ENCODE measurements at regions not wholly inside any gene's neighbourhood (a gene's known extent, or its start where the extent isn't known, plus 50 kb on each side); places are given as distances from the start of the nearest gene placed in this dataset.

DNA sequence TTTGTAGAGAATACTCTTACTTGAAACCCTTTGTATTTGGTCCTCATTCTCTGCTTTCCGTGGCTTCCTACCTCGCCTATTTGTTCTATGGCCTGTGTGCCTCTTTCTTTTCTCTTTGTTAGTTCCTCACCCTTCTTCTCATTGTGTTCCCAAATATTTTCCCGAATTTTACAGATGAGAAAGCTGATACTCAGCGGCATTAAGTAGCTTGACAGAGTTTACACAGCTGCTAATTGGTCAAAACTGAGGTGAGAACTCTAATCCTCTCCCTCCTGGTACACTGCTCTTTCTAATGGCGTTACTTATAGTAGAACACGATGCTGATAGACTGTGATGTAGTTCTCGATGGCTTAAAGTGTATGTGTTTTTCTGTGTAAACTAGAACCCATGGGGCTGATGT lies 80.7 kb upstream of the HDAC9 start:
- TF ChIP-seq, protein P1, sequence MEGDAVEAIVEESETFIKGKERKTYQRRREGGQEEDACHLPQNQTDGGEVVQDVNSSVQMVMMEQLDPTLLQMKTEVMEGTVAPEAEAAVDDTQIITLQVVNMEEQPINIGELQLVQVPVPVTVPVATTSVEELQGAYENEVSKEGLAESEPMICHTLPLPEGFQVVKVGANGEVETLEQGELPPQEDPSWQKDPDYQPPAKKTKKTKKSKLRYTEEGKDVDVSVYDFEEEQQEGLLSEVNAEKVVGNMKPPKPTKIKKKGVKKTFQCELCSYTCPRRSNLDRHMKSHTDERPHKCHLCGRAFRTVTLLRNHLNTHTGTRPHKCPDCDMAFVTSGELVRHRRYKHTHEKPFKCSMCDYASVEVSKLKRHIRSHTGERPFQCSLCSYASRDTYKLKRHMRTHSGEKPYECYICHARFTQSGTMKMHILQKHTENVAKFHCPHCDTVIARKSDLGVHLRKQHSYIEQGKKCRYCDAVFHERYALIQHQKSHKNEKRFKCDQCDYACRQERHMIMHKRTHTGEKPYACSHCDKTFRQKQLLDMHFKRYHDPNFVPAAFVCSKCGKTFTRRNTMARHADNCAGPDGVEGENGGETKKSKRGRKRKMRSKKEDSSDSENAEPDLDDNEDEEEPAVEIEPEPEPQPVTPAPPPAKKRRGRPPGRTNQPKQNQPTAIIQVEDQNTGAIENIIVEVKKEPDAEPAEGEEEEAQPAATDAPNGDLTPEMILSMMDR (conservative IDR thresholded peaks at IDR 0.05; ENCODE audit: low read depth, low read length) = no peak
- no peak for TF ChIP-seq EZH2 (IDR thresholded peaks at IDR 0.05; ENCODE audit: low read length, unreplicated experiment)
- TF ChIP-seq EZH2phosphoT487 (IDR thresholded peaks at IDR 0.05; ENCODE audit: borderline replicate concordance, low read length) = no peak
